Testis (tissue), 2 donors: ENCODE measurements at regions not wholly inside any gene's neighbourhood (a gene's known extent, or its start where the extent isn't known, plus 50 kb on each side); places are given as distances from the start of the nearest gene placed in this dataset.

ENCODE experiments used
- CTCF ChIP-seq, 3 experiments: fragments of 450-650 bp in 2 of 3; fragments of 200-600 bp in 1 of 3; sonication (generic) in 1 of 3; IDR thresholded peaks; one replicate each; pipeline ENCODE4 v1.5.1; 2016 to 2019; ENCODE audit warnings: antibody characterized with exemption in 3 of 3, mild to moderate bottlenecking in 2 of 3, moderate library complexity in 1 of 3
- POLR2A ChIP-seq: fragments of 450-650 bp; IDR thresholded peaks from one replicate; pipeline ENCODE4 v1.6.1; 2017; ENCODE audit warnings: antibody characterized with exemption, mild to moderate bottlenecking, moderate library complexity

GRCh38 chr17:79505199-79505598 is 105.7 kb downstream of the RBFOX3 start:
- no peak for TF ChIP-seq CTCF (IDR thresholded peaks at IDR 0.05)
- no peak for TF ChIP-seq POLR2A
